ENCODE measurements at regions not wholly inside any gene's neighbourhood (a gene's known extent, or its start where the extent isn't known, plus 50 kb on each side); places are given as distances from the start of the nearest gene placed in this dataset.

DNA sequence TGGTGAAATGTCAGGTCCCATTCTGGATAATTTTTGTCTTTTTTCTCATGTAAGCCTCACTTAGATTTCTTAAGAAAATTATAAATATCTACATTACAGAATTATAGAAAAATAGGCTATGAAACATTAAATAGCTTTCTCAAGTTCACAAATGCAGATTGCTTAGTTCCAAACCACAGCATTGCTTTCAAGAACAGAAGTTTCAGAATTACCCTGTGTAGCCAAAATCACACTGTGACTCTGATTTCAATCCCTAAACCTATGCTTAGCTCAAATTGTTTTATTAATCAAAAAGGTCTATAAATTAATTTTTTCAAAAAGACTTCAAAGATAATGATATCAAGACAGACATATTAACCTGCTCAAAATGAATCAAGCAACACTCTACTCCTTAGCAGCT lies 881.2 kb upstream of the PCDH20 start:
- no peaks in the 10 kb centered on the region for H3K9me3 ChIP-seq (ENCODE audit: control insufficient read depth in 5 of 5, low read length in 5 of 5)
- no peak overlapping the region for H3K9ac ChIP-seq (ENCODE audit: low read length in 5 of 5)
- H3K27me3 ChIP-seq (ENCODE audit: control insufficient read depth in 5 of 5, insufficient read depth in 4 of 5, low read length in 5 of 5) = no peaks in the 10 kb centered on the region
- no peaks in the 10 kb centered on the region for H3K4me1 ChIP-seq (ENCODE audit: control insufficient read depth in 5 of 5, insufficient read depth in 5 of 5, low read length in 5 of 5)
- no peak overlapping the region for H3K4me3 ChIP-seq (ENCODE audit: low read depth in 1 of 5, low read length in 5 of 5)
- H3K36me3 ChIP-seq (ENCODE audit: control insufficient read depth in 5 of 5, insufficient read depth in 5 of 5, low read length in 5 of 5) = no peaks in the 10 kb centered on the region
- no peak overlapping the region for H3K27ac ChIP-seq (ENCODE audit: low read depth, low read length)

DNA sequence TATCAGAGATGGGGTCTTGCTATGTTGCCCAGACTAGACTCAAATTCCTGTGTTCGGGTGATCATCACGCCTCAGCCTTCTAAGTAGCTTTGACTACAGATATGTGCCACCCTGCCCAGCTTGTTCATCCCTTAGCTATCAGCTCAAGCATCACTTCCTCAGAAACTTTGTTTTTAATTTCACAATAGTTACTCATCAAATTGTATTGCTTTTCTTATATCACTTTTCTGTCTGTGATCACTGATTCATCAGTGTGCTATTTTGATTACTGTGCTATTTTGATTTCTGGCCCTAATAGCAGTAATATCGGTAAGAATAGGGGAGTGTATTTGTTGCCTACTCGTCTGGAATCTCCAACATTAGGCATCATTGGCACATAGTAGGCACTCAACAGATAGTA lies 878.6 kb upstream of the PCDH20 start:
- H3K9me3 ChIP-seq (ENCODE audit: control insufficient read depth in 5 of 5, low read length in 5 of 5) = no peaks in the 10 kb centered on the region
- H3K9ac ChIP-seq (ENCODE audit: low read length in 5 of 5) = no peak overlapping the region
- no peak overlapping the region for H3K27ac ChIP-seq (ENCODE audit: low read depth, low read length)
- H3K4me3 ChIP-seq (ENCODE audit: low read depth in 1 of 5, low read length in 5 of 5) = no peak overlapping the region
- H3K27me3 ChIP-seq (ENCODE audit: control insufficient read depth in 5 of 5, insufficient read depth in 4 of 5, low read length in 5 of 5) = no peaks in the 10 kb centered on the region
- H3K4me1 ChIP-seq (ENCODE audit: control insufficient read depth in 5 of 5, insufficient read depth in 5 of 5, low read length in 5 of 5) = no peaks in the 10 kb centered on the region
- no peaks in the 10 kb centered on the region for H3K36me3 ChIP-seq (ENCODE audit: control insufficient read depth in 5 of 5, insufficient read depth in 5 of 5, low read length in 5 of 5)

GRCh38 chr13:62292714-62293480 lies 877.2 kb upstream of the PCDH20 start:
- Histone ChIP-seq H3K27me3 (ENCODE audit: control insufficient read depth in 5 of 5, insufficient read depth in 4 of 5, low read length in 5 of 5) (no peaks in the 10 kb centered on the region), H3K4me1 (ENCODE audit: control insufficient read depth in 5 of 5, insufficient read depth in 5 of 5, low read length in 5 of 5) (no peaks in the 10 kb centered on the region), H3K4me3 (ENCODE audit: low read depth in 1 of 5, low read length in 5 of 5) (no peak overlapping the region), H3K9ac (ENCODE audit: low read length in 5 of 5) (no peak overlapping the region), H3K9me3 (ENCODE audit: control insufficient read depth in 5 of 5, low read length in 5 of 5) (no peaks in the 10 kb centered on the region), H3K36me3 (ENCODE audit: control insufficient read depth in 5 of 5, insufficient read depth in 5 of 5, low read length in 5 of 5) (no peaks in the 10 kb centered on the region), H3K27ac (ENCODE audit: low read depth, low read length) (no peak overlapping the region)

DNA sequence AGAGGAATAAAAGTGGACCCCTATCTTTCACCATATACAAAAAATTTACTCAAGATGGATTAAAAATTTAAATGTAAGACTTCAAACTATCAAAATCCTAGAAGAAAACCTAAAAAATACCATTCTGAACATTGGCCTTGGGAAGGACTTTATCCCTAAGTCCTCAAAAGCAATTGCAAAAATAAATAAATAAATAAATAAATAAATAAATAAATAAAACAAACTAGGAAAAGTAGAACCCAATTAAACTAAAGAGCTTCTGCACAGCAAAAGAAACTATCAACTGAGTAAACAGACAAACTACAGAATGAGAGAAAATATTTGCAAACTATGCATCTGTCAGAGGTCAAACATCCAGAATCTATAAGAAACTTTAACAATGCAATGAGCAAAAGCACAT lies 874.9 kb upstream of the PCDH20 start:
- H3K36me3 ChIP-seq (ENCODE audit: control insufficient read depth in 5 of 5, insufficient read depth in 5 of 5, low read length in 5 of 5) = no peaks in the 10 kb centered on the region
- no peak overlapping the region for H3K4me3 ChIP-seq (ENCODE audit: low read depth in 1 of 5, low read length in 5 of 5)
- H3K9ac ChIP-seq (ENCODE audit: low read length in 5 of 5) = no peak overlapping the region
- H3K27me3 ChIP-seq (ENCODE audit: control insufficient read depth in 5 of 5, insufficient read depth in 4 of 5, low read length in 5 of 5) = no peaks in the 10 kb centered on the region
- H3K4me1 ChIP-seq (ENCODE audit: control insufficient read depth in 5 of 5, insufficient read depth in 5 of 5, low read length in 5 of 5) = no peaks in the 10 kb centered on the region
- H3K27ac ChIP-seq (ENCODE audit: low read depth, low read length) = no peak overlapping the region
- no peaks in the 10 kb centered on the region for H3K9me3 ChIP-seq (ENCODE audit: control insufficient read depth in 5 of 5, low read length in 5 of 5)

- H3K4me1 ChIP-seq (ENCODE audit: control insufficient read depth in 5 of 5, insufficient read depth in 5 of 5, low read length in 5 of 5) = no peaks in the 10 kb centered on the region
- H3K27me3 ChIP-seq (ENCODE audit: control insufficient read depth in 5 of 5, insufficient read depth in 4 of 5, low read length in 5 of 5) = no peaks in the 10 kb centered on the region
- no peaks in the 10 kb centered on the region for H3K36me3 ChIP-seq (ENCODE audit: control insufficient read depth in 5 of 5, insufficient read depth in 5 of 5, low read length in 5 of 5)
- no peaks in the 10 kb centered on the region for H3K9me3 ChIP-seq (ENCODE audit: control insufficient read depth in 5 of 5, low read length in 5 of 5)
- no peak overlapping the region for H3K4me3 ChIP-seq (ENCODE audit: low read depth in 1 of 5, low read length in 5 of 5)
- no peak overlapping the region for H3K27ac ChIP-seq (ENCODE audit: low read depth, low read length)
- no peak overlapping the region for H3K9ac ChIP-seq (ENCODE audit: low read length in 5 of 5)
Measured at GRCh38 chr13:62287764-62288163, 872.1 kb upstream of the PCDH20 start.

DNA sequence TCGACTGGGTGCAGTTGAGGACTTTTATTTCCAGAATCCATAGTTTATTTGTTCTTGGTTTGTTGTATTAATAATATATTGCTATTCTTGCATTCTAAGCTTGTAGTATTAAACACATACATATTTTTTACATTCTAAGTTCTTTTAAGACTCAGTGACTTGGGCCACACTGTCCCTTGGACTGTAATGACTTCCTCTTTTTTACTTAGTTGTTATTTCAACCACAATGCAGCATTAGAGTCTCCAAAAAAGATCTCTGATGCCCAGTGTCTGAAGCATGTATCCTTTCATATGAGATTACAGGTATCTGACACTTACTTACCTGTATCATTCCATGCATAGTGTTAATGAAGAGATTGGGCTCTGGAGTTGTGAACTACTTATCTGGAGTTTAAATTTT lies 864.9 kb upstream of the PCDH20 start:
- no peaks in the 10 kb centered on the region for H3K36me3 ChIP-seq (ENCODE audit: control insufficient read depth in 5 of 5, insufficient read depth in 5 of 5, low read length in 5 of 5)
- peaks cover 0 to 2% (median 0%) of the 10 kb centered on the region in 5 donors for H3K9me3 ChIP-seq (ENCODE audit: control insufficient read depth in 5 of 5, low read length in 5 of 5)
- H3K4me1 ChIP-seq (ENCODE audit: control insufficient read depth in 5 of 5, insufficient read depth in 5 of 5, low read length in 5 of 5) = no peaks in the 10 kb centered on the region
- no peaks in the 10 kb centered on the region for H3K27me3 ChIP-seq (ENCODE audit: control insufficient read depth in 5 of 5, insufficient read depth in 4 of 5, low read length in 5 of 5)
- H3K4me3 ChIP-seq (ENCODE audit: low read depth in 1 of 5, low read length in 5 of 5) = no peak overlapping the region
- no peak overlapping the region for H3K27ac ChIP-seq (ENCODE audit: low read depth, low read length)
- H3K9ac ChIP-seq (ENCODE audit: low read length in 5 of 5) = no peak overlapping the region

GRCh38 chr13:62278271-62278670 lies 862.6 kb upstream of the PCDH20 start:
- no peaks in the 10 kb centered on the region for H3K36me3 ChIP-seq (ENCODE audit: control insufficient read depth in 5 of 5, insufficient read depth in 5 of 5, low read length in 5 of 5)
- H3K4me3 ChIP-seq (ENCODE audit: low read depth in 1 of 5, low read length in 5 of 5) = no peak overlapping the region
- no peak overlapping the region for H3K9ac ChIP-seq (ENCODE audit: low read length in 5 of 5)
- no peak overlapping the region for H3K27ac ChIP-seq (ENCODE audit: low read depth, low read length)
- peaks cover 0 to 2% (median 0%) of the 10 kb centered on the region in 5 donors for H3K9me3 ChIP-seq (ENCODE audit: control insufficient read depth in 5 of 5, low read length in 5 of 5)
- H3K4me1 ChIP-seq (ENCODE audit: control insufficient read depth in 5 of 5, insufficient read depth in 5 of 5, low read length in 5 of 5) = no peaks in the 10 kb centered on the region
- no peaks in the 10 kb centered on the region for H3K27me3 ChIP-seq (ENCODE audit: control insufficient read depth in 5 of 5, insufficient read depth in 4 of 5, low read length in 5 of 5)

DNA sequence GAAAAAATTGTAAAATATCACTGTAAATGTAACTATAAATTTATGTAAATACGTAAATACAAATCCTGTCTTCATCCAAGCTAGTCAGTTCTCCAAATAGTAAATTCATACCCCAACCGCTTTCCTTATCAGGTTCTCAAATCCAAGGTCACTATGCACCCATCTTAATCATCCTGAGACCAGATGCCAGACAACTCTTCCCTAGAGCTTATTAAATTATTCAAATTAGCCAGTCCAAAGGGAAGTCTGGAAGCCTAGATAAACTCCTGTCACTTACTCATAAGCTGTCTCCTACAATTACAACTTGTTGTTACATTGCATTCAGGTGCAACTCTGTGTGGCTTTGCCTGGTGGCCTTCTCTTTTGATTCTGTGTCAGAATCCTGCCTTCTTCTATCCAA lies 836.1 kb upstream of the PCDH20 start:
- Histone ChIP-seq H3K4me1 (ENCODE audit: control insufficient read depth in 5 of 5, insufficient read depth in 5 of 5, low read length in 5 of 5) (peaks cover 0 to 2% (median 0%) of the 10 kb centered on the region in 5 donors), H3K27ac (ENCODE audit: low read depth, low read length) (no peak overlapping the region), H3K4me3 (ENCODE audit: low read depth in 1 of 5, low read length in 5 of 5) (no peak overlapping the region), H3K9me3 (ENCODE audit: control insufficient read depth in 5 of 5, low read length in 5 of 5) (peaks cover 0 to 2% (median 0%) of the 10 kb centered on the region in 5 donors), H3K9ac (ENCODE audit: low read length in 5 of 5) (no peak overlapping the region), H3K27me3 (ENCODE audit: control insufficient read depth in 5 of 5, insufficient read depth in 4 of 5, low read length in 5 of 5) (no peaks in the 10 kb centered on the region), H3K36me3 (ENCODE audit: control insufficient read depth in 5 of 5, insufficient read depth in 5 of 5, low read length in 5 of 5) (no peaks in the 10 kb centered on the region)

- H3K9ac ChIP-seq (ENCODE audit: low read length in 5 of 5) = no peak overlapping the region
- H3K27me3 ChIP-seq (ENCODE audit: control insufficient read depth in 5 of 5, insufficient read depth in 4 of 5, low read length in 5 of 5) = no peaks in the 10 kb centered on the region
- no peak overlapping the region for H3K4me3 ChIP-seq (ENCODE audit: low read depth in 1 of 5, low read length in 5 of 5)
- peaks cover 0 to 2% (median 0%) of the 10 kb centered on the region in 5 donors for H3K9me3 ChIP-seq (ENCODE audit: control insufficient read depth in 5 of 5, low read length in 5 of 5)
- no peaks in the 10 kb centered on the region for H3K36me3 ChIP-seq (ENCODE audit: control insufficient read depth in 5 of 5, insufficient read depth in 5 of 5, low read length in 5 of 5)
- no peak overlapping the region for H3K27ac ChIP-seq (ENCODE audit: low read depth, low read length)
- H3K4me1 ChIP-seq (ENCODE audit: control insufficient read depth in 5 of 5, insufficient read depth in 5 of 5, low read length in 5 of 5) = peaks cover 0 to 2% (median 0%) of the 10 kb centered on the region in 5 donors
Measured at GRCh38 chr13:62250501-62251201, 835.0 kb upstream of the PCDH20 start.

DNA sequence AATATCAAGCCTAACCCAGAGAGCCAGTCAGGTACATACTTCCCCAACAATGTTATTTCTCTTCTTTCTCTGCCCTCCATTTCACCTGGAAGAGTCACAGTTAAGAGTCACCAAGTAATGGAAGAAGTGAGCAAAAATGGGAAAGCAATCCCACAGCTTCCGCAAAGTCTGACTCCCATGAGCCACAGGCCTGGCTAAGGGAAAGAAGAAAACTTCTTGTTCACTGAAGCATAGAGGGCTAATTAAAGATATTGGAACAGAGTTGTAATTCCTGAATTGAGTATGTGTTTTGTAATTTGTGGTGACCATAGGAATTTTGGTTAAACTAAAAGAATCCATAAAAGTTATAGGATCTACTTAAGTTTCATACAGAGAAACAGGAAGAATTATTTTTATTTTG lies 830.9 kb upstream of the PCDH20 start:
- no peak overlapping the region for H3K4me3 ChIP-seq (ENCODE audit: low read depth in 1 of 5, low read length in 5 of 5)
- no peak overlapping the region for H3K9ac ChIP-seq (ENCODE audit: low read length in 5 of 5)
- H3K9me3 ChIP-seq (ENCODE audit: control insufficient read depth in 5 of 5, low read length in 5 of 5) = peaks cover 0 to 2% (median 0%) of the 10 kb centered on the region in 5 donors
- H3K27me3 ChIP-seq (ENCODE audit: control insufficient read depth in 5 of 5, insufficient read depth in 4 of 5, low read length in 5 of 5) = no peaks in the 10 kb centered on the region
- no peak overlapping the region for H3K27ac ChIP-seq (ENCODE audit: low read depth, low read length)
- no peaks in the 10 kb centered on the region for H3K36me3 ChIP-seq (ENCODE audit: control insufficient read depth in 5 of 5, insufficient read depth in 5 of 5, low read length in 5 of 5)
- peaks cover 0 to 2% (median 0%) of the 10 kb centered on the region in 5 donors for H3K4me1 ChIP-seq (ENCODE audit: control insufficient read depth in 5 of 5, insufficient read depth in 5 of 5, low read length in 5 of 5)
